Tibial nerve (tissue), 4 donors: ENCODE measurements at regions not wholly inside any gene's neighbourhood (a gene's known extent, or its start where the extent isn't known, plus 50 kb on each side); places are given as distances from the start of the nearest gene placed in this dataset.

Source experiments
- DNase-seq, 2 donors: peaks; one replicate each; pipeline ENCODE4 v3.0.0-alpha.2; 2019; ENCODE audit warnings: low spot score in 2 of 2
- H3K27ac ChIP-seq, 4 donors: fragments of 200-600 bp; sonication (generic) in 3 of 4; one replicate each; pipeline ENCODE4 v1.5.1; 2017 to 2019; ENCODE audit warnings: mild to moderate bottlenecking in 1 of 4
- H3K27me3 ChIP-seq, 2 donors: fragments of 200-600 bp; sonication (generic) in 1 of 2; one replicate each; pipeline versions ENCODE4 v1.5.1 to v1.6.0; 2017 to 2019
- H3K36me3 ChIP-seq, 3 donors: fragments of 200-600 bp; sonication (generic); one replicate each; pipeline ENCODE4 v1.5.1; 2018 to 2019
- H3K4me1 ChIP-seq, 4 donors: fragments of 200-600 bp; sonication (generic) in 3 of 4; one replicate each; pipeline ENCODE4 v1.5.1; 2017 to 2019
- H3K4me3 ChIP-seq, 4 donors: fragments of 200-600 bp; sonication (generic) in 3 of 4; one replicate each; pipeline ENCODE4 v1.5.1; 2017 to 2019; ENCODE audit warnings: mild to moderate bottlenecking in 1 of 4, moderate library complexity in 1 of 4
- H3K9me3 ChIP-seq, 4 donors: fragments of 200-600 bp; sonication (generic) in 3 of 4; one replicate each; pipeline ENCODE4 v1.5.1; 2017 to 2019
- CTCF ChIP-seq, 5 experiments: fragments of 200-600 bp in 3 of 5; fragments of 450-650 bp in 2 of 5; sonication (generic) in 3 of 5; IDR thresholded peaks; one replicate each; pipeline ENCODE4 v1.5.1; 2016 to 2019; ENCODE audit warnings: antibody characterized with exemption in 5 of 5, mild to moderate bottlenecking in 3 of 5, moderate library complexity in 2 of 5
- EP300 ChIP-seq, 2 donors: sonication (generic); formaldehyde crosslinking; IDR thresholded peaks; one replicate each; pipeline ENCODE4 v1.6.1; 2017; ENCODE audit warnings: antibody characterized with exemption in 2 of 2, mild to moderate bottlenecking in 1 of 2
- POLR2A ChIP-seq, 2 donors: fragments of 450-650 bp; IDR thresholded peaks; one replicate each; pipeline ENCODE4 v1.6.1; 2017; ENCODE audit warnings: antibody characterized with exemption in 2 of 2, mild to moderate bottlenecking in 2 of 2, moderate library complexity in 2 of 2
- WGBS, 2 donors: methylation state at CpG; one replicate each; pipeline ENCODE4 v1.1.5; 2018; 5-methylcytosine and 5-hydroxymethylcytosine counted together

GRCh38 chr3:40979962-40980361 lies 219.3 kb upstream of the CTNNB1 start:
- DNase-seq = no peak
- Histone ChIP-seq H3K4me3 (no peak overlapping the region), H3K27me3 (no peaks in the 10 kb centered on the region), H3K9me3 (no peaks in the 10 kb centered on the region), H3K27ac (no peak overlapping the region), H3K4me1 (peaks cover 0 to 4% (median 0%) of the 10 kb centered on the region in 4 donors), H3K36me3 (no peaks in the 10 kb centered on the region)
- 92 to 98% methylated on average over 3 of the region's 3 CpGs for WGBS, 2 donors
- no peak for TF ChIP-seq CTCF (IDR thresholded peaks at IDR 0.05)
- TF ChIP-seq POLR2A (IDR thresholded peaks at IDR 0.05) = no peak
- no peak for TF ChIP-seq EP300 (IDR thresholded peaks at IDR 0.05)

- no peaks in the 10 kb centered on the region for H3K36me3 ChIP-seq
- no peaks in the 10 kb centered on the region for H3K9me3 ChIP-seq
- peaks cover 0 to under 1% (median 0%) of the 10 kb centered on the region in 4 donors for H3K4me1 ChIP-seq
- WGBS, 2 donors = 88 to 90% methylated on average over 4 of the region's 4 CpGs
- H3K27me3 ChIP-seq = no peaks in the 10 kb centered on the region
- TF ChIP-seq CTCF (IDR thresholded peaks at IDR 0.05) = no peak
- no peak overlapping the region for H3K4me3 ChIP-seq
- H3K27ac ChIP-seq = no peak overlapping the region
- DNase-seq = no peak
Observed at GRCh38 chr3:40980467-40980866, 218.8 kb upstream of the CTNNB1 start.

GRCh38 chr3:40985195-40985594 lies 214.1 kb upstream of the CTNNB1 start:
- H3K27me3 ChIP-seq = no peaks in the 10 kb centered on the region
- peaks cover 0 to 6% (median 0%) of the 10 kb centered on the region in 4 donors for H3K4me1 ChIP-seq
- H3K4me3 ChIP-seq = no peak overlapping the region
- 89 to 90% methylated on average over 2 of the region's 2 CpGs for WGBS, 2 donors
- no peak for TF ChIP-seq CTCF (IDR thresholded peaks at IDR 0.05)
- H3K36me3 ChIP-seq = no peaks in the 10 kb centered on the region
- no peak for DNase-seq
- H3K9me3 ChIP-seq = no peaks in the 10 kb centered on the region
- no peak overlapping the region for H3K27ac ChIP-seq

GRCh38 chr3:40988468-40988867 lies 210.8 kb upstream of the CTNNB1 start:
- no peak overlapping the region for H3K27ac ChIP-seq
- no peak for DNase-seq
- H3K9me3 ChIP-seq = no peaks in the 10 kb centered on the region
- no peaks in the 10 kb centered on the region for H3K36me3 ChIP-seq
- no peak overlapping the region for H3K4me3 ChIP-seq
- no peak for TF ChIP-seq CTCF (IDR thresholded peaks at IDR 0.05)
- TF ChIP-seq EP300 (IDR thresholded peaks at IDR 0.05) = no peak
- TF ChIP-seq POLR2A (IDR thresholded peaks at IDR 0.05) = no peak
- no peaks in the 10 kb centered on the region for H3K27me3 ChIP-seq
- WGBS, 2 donors = 80 to 82% methylated on average over 1 of the region's 1 CpG
- H3K4me1 ChIP-seq = peaks cover 0 to 6% (median 0%) of the 10 kb centered on the region in 4 donors

GRCh38 chr3:40989141-40990061 lies 209.9 kb upstream of the CTNNB1 start:
- TF ChIP-seq CTCF (IDR thresholded peaks at IDR 0.05) (no peak), EP300 (IDR thresholded peaks at IDR 0.05) (no peak), POLR2A (IDR thresholded peaks at IDR 0.05) (no peak)
- 40 to 55% methylated on average over 6 of the region's 6 CpGs for WGBS, 2 donors
- Histone ChIP-seq H3K27me3 (no peaks in the 10 kb centered on the region), H3K36me3 (no peaks in the 10 kb centered on the region), H3K9me3 (no peaks in the 10 kb centered on the region), H3K4me3 (no peak overlapping the region), H3K27ac (no peak overlapping the region), H3K4me1 (peaks cover 0 to 6% (median 0%) of the 10 kb centered on the region in 4 donors)
- DNase-seq = no peak
